ENCODE measurements at regions not wholly inside any gene's neighbourhood (a gene's known extent, or its start where the extent isn't known, plus 50 kb on each side); places are given as distances from the start of the nearest gene placed in this dataset.
"Not testable (repeated sequence)": the region's sequence is repeated elsewhere in the genome, so short reads cannot be mapped to it uniquely, and the experiment has no call there.

- no peak for DNase-seq (ENCODE audit: low spot score)
Measured at GRCh38 chr5:21051945-21052344, 1063.9 kb upstream of the CDH18 start.

- DNase-seq (ENCODE audit: low spot score), result no peak
Measured at GRCh38 chr5:21049901-21050300, 1061.9 kb upstream of the CDH18 start.

GRCh38 chr5:21030981-21031380 is 1043.0 kb upstream of the CDH18 start:
- no peak for DNase-seq (ENCODE audit: low spot score)

- no peak for DNase-seq (ENCODE audit: low spot score)
Measured at GRCh38 chr5:21024966-21025365, 1037.0 kb upstream of the CDH18 start.

GRCh38 chr5:21013237-21013636 is 1025.2 kb upstream of the CDH18 start:
- no peak for DNase-seq (ENCODE audit: low spot score)

- DNase-seq (ENCODE audit: low spot score), result no peak
Measured at GRCh38 chr5:21007781-21008180, 1019.8 kb upstream of the CDH18 start.

- DNase-seq (ENCODE audit: low spot score), result not testable (repeated sequence)
Measured at GRCh38 chr5:20988933-20989332, 1000.9 kb upstream of the CDH18 start.

GRCh38 chr5:20985754-20986153 is 997.8 kb upstream of the CDH18 start:
- no peak for DNase-seq (ENCODE audit: low spot score)

GRCh38 chr5:20974426-20974825 is 986.4 kb upstream of the CDH18 start:
- no peak for DNase-seq (ENCODE audit: low spot score)

- no peak for DNase-seq (ENCODE audit: low spot score)
Measured at GRCh38 chr5:20972419-20972925, 984.5 kb upstream of the CDH18 start.

- no peak for DNase-seq (ENCODE audit: low spot score)
Measured at GRCh38 chr5:20959347-20959746, 971.3 kb upstream of the CDH18 start.

- DNase-seq (ENCODE audit: low spot score), result no peak
Measured at GRCh38 chr5:20958641-20959040, 970.6 kb upstream of the CDH18 start.

- no peak for DNase-seq (ENCODE audit: low spot score)
Measured at GRCh38 chr5:20956134-20956533, 968.1 kb upstream of the CDH18 start.

- no peak for DNase-seq (ENCODE audit: low spot score)
Measured at GRCh38 chr5:20949636-20950035, 961.6 kb upstream of the CDH18 start.

- DNase-seq (ENCODE audit: low spot score), result not testable (repeated sequence)
Measured at GRCh38 chr5:20943183-20943971, 955.4 kb upstream of the CDH18 start.

- DNase-seq (ENCODE audit: low spot score), result not testable (repeated sequence)
Measured at GRCh38 chr5:20942603-20943002, 954.6 kb upstream of the CDH18 start.

- not testable (repeated sequence) for DNase-seq (ENCODE audit: low spot score)
Measured at GRCh38 chr5:20940786-20941185, 952.8 kb upstream of the CDH18 start.

- not testable (repeated sequence) for DNase-seq (ENCODE audit: low spot score)
Measured at GRCh38 chr5:20890936-20891335, 902.9 kb upstream of the CDH18 start.

- not testable (repeated sequence) for DNase-seq (ENCODE audit: low spot score)
Measured at GRCh38 chr5:20875726-20876125, 887.7 kb upstream of the CDH18 start.

GRCh38 chr5:20865892-20866291 is 877.9 kb upstream of the CDH18 start:
- DNase-seq (ENCODE audit: low spot score), result not testable (repeated sequence)

GRCh38 chr5:20833081-20833627 is 845.2 kb upstream of the CDH18 start:
- no peak for DNase-seq (ENCODE audit: low spot score)

- DNase-seq (ENCODE audit: low spot score), result no peak
Measured at GRCh38 chr5:20832204-20833080, 844.4 kb upstream of the CDH18 start.

- not testable (repeated sequence) for DNase-seq (ENCODE audit: low spot score)
Measured at GRCh38 chr5:20825951-20826350, 838.0 kb upstream of the CDH18 start.
